Hepatic stellate cell (primary cell): ENCODE measurements at regions not wholly inside any gene's neighbourhood (a gene's known extent, or its start where the extent isn't known, plus 50 kb on each side); places are given as distances from the start of the nearest gene placed in this dataset.
"Not testable (repeated sequence)": the region's sequence is repeated elsewhere in the genome, so short reads cannot be mapped to it uniquely, and the experiment has no call there.

Source experiments
- DNase-seq: peaks from one replicate; pipeline ENCODE4 v3.0.0; 2011; ENCODE audit warnings: low spot score

DNA sequence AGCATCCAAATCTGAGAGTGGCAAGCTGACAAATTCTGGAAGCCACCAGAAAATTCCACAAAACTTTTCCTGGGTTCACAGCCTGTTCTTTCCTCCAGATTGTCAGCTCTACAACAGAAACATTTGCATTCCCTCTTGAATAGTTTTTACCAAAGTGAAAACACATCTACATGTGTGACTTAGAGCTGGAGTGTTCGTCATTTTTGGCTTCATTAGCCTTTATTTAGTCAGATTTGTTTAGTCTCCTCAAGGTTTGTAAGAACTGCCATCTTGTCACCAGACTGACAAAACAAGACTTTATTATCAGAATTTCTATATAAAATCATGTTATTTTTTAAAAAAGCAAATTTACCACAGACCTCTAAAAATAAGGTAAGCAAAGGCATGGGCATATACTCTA is 347.3 kb downstream of the TRIM36 start:
- DNase-seq: no peak

DNA sequence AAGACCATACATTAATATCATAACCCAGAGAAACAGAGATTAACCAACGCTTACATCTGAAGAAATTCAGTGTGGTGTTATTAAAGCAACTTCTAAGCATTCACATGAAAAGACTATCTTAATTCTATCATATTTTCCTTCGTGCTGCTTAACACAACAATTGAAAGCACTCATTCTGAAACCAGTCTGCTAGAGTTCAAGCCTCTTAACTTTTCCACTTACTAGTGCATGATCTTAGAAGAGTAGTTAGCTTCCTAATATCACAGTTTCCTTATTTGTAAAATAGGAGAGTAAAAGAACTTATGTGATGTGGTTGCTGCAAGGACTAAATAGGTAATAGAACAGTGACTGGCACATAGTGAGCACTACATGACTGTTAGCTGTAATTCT is 379.3 kb downstream of the TRIM36 start:
- no peak for DNase-seq

DNA sequence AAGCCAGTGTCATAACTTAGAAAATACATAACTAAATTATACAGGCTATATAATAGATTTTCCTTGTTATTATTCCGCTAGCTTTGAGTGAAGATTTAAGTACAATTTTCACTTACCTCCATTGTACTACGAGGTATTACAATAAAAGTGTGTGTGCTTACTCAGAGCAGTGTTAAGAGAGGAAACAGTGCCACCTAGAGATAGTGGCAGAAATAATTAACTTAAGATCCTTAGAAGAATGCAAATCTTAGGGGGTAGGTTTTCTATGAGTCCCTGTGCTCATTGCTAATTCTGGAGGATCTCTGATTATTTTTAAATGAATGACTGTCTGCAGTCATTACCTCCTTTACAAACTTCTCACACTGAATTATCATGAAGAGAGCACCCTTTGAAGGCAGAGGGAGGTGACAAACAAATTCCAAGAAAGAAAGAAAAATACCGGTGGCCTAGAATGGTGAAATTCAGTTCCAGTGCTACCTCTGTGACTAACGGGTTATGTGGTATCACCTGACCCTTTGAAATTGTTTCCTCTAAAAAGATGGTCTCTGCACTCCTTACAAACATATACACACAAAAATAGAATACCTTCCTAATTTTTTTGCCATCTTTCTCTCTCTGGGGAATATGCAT is 379.8 kb downstream of the TRIM36 start:
- DNase-seq: no peak

DNA sequence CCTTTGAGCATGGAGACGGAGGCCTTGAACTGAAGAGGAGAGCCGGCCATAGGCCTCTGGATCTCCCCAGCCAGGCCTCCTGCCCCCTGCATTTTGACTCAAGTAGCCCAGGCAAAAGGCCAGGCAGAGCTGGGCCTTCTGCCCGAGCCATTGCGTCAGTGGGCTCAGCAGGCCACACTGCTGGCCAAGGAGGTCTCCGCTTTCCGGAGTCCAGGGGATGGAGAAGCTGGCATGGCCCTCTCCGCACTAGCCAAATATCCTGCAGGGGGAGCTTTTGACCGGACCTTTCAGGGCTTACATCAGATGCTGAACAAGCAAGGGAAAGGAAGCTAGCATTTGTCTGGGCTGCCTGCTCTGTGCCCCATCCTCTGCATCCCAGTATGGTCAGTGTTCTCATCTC is 386.8 kb downstream of the TRIM36 start:
- no peak for DNase-seq

DNA sequence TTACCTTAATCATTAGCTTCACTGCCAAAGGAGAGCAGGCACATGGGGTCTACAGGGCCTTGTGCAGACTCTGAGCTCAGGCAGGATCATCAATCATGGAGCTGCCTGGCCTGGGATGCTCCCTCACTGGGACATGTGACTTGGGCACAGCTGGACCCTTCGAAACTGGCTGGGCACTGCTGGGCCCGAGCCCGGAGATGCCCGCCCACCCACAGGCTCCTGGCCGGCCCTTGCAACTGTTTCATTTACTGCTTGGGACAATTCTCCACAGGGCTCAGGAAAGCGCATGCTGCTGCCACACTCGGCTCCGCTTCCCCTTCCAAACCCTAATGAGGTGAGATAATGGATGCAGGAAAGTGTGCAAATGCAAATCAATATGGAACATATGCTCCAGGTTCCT is 387.5 kb downstream of the TRIM36 start:
- no peak for DNase-seq

DNA sequence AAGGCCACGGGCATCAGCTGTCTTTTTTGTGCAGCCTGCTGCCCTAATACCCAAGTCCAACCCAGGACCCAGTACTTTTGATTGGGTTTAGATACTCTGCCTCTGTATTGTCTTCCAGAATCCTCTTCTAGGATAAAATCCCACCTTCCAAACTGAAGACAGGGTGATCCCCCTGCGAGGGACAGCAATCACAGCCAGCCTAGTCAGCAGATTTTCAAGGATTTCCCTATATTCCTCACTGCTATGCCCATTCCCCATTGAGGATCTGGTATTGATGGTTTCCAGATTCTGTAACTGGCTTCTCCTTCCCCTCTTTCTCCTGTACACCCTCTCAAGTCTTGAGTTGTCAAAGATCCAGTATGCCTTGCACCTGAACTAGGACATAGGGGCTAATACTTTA is 389.4 kb downstream of the TRIM36 start:
- no peak for DNase-seq

DNA sequence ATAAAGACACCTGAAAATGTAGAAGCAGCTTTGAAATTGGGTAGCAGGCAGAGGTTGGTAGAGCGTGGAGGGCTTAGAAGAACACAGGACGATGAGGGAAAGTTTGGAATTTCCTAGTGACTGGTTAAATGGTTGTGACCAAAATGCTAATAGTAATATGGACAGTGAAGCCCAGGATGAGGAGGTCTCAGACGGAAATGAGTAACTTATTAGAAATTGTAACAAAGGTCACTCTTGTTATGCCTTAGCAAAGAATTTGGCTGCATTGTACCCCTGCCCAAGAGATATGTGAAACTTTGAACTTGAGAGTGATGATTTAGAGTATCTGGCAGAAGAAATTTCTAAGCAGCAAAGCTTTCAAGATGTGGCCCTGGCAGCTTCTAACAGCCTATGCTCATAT is 382.5 kb downstream of the KCNN2 start:
- no peak for DNase-seq

DNA sequence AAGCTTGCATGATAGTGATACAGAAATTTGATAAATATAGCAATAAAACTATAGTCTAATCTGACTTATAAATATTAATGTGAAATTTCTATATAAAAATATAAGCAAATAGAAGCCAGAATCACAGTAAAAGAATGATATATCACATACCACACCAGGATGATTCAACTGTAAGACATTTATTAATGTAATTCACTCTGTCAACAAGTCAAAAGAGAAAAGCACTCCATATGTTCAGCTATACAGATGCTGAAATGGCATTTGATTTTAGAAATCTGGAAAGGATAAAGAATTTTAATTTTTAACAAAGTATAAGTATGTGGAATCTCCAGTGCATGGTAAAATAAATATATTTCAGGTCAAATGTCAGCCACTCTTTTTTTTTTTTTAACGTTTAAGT is 372.4 kb downstream of the KCNN2 start:
- DNase-seq: no peak

DNA sequence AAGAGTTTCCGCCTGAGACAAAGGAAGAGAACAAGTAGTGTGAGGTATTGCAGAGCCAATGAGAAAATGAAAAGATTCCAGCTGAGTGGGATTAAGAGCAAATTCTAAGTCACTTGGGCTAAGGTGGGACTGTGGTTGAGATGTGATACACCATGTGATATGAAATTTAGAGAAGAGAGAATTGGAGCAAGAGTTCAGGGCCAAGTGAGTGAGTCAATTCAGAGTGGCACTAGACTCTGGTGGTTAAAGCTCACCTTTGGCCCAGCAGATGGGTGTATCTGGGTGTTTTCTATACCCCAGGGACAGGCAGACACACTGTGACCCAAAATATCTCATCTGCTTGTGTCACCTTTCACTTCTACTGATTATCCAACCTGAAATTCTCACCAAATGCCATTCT is 368.1 kb downstream of the KCNN2 start:
- no peak for DNase-seq

DNA sequence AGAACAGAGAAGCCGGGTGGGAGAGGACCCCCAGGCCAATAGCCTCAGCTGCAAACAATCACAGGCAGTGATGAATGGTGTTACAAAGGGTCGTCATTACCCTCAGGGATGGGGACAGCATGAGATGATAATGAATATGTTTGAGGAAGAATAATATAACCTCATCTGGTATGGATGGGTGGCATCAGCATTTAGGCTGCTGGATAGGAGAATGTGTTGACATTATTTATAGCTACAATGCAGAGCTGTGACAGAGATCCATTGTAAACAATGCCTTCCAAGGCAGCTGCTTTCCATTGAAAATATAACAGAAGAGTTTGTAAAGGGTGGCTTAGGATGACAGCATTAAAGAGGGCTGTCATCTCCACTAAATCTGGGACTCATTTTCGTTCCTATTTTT is 365.5 kb downstream of the KCNN2 start:
- DNase-seq: no peak

DNA sequence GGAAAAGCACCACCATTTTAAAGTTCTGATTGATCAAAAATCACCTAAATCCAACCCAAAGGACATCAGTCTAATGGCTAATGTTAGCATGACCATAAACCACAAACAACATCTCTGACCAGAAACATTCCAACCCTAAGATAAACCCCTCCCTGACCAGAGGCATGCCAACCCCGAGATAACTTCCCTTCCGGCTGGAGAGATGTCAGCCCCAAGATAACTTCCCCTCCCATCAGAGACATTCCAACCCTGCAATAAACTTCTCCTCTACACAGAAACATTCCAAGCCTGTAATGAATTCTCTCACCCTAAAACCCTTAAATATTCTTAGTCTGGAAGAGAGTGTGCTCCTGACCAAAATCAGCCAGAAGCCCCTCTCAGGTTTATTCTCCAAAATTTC is 364.3 kb downstream of the KCNN2 start:
- no peak for DNase-seq

DNA sequence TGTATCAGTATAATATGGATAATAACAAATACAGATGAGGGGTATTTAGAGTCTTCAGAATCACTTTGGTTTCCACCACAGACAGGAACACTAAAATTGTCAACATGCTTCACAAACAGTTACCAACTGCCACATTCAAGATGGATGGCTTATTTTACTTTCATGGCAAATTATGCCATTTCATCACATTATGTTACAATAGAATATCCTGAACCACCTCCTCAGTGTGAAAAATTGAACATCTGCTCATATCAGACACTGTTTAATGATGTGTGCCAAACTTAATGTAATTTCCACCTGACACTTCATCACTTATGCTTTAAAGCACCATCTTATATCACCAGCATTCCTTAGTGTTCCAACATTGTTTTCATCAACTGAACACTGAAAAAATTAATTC is 357.4 kb downstream of the KCNN2 start:
- no peak for DNase-seq

DNA sequence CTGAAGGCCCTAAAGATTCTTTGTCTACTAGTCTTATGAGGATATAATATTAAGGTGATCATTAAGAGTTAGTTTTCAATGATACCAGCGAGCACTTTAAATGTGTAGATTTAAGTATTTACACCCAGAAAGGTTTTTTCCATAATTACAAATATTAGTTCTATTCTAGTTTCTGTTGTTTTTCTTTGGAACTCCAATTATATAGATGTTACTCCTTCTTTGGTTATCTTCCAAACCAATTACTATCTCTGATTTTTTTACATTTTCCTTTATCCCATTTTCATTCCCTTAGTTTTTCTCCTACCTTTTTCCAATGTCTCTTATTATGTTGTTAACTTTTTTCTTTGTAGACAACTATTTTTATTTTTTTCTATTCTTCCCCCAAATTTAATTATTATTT is 355.1 kb downstream of the KCNN2 start:
- no peak for DNase-seq

DNA sequence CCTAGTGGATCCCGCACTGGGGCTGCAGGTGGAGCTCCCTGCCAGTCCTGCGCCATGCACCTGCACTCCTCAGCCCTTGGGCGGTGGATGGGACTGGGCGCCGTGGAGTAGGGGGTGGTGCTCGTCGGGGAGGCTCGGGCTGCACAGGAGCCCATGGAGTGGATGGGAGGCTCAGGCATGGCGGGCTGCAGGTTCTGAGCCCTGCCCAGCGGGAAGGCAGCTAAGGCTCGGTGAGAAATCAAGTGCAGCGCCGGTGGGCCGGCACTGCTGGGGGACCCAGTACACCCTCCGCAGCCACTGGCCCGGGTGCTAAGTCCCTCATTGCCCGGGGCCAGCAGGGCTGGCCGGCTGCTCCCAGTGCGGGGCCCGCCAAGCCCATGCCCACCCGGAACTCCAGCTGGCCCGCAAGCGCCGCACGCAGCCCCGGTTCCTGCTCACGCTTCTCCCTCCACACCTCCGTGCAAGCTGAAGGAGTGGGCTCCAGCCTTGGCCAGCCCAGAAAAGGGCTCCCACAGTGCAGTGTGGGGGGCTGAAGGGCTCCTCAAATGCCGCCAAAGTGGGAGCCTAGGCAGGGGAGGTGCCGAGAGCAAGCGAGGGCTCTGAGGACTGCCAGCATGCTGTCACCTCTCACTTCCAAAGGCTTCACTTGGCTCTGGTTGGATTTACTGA is 342.5 kb downstream of the KCNN2 start:
- not testable (repeated sequence) for DNase-seq

DNA sequence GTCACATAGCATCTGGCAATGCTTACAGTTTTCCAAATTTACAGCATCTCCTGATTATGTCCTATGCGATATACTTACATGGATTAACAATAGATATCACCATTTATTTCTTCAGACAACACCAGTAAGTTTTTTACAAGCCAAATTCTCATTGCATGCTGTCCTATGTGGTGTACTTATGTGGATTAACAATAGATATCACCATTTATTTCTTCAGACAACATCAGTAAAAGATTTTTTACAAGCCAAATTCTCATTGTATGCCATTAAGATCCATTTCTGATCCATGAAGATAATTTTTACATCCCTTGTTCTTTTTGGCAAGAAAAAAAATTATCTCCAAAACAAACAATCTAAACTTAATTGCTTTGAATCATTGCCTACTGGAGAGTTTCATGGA is 340.9 kb downstream of the KCNN2 start:
- no peak for DNase-seq

DNA sequence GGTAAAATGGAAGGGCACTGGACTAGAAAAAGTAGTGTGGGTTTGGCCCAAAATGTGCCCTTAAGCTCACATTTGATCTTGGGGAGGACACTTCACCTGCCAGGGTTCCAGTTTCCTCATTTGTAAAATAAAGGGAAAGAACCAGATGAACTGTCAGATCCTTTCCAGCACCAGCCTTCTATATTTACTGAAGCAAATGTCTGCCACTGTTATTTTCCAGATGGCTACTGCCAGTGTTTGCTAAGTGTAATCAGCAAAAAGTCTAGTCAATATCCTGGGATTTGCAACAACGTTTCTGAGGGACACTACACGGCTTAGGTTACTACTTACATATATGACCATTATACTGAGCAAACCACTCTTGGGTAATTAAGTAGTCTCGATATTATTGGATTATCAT is 340.3 kb downstream of the KCNN2 start:
- no peak for DNase-seq

DNA sequence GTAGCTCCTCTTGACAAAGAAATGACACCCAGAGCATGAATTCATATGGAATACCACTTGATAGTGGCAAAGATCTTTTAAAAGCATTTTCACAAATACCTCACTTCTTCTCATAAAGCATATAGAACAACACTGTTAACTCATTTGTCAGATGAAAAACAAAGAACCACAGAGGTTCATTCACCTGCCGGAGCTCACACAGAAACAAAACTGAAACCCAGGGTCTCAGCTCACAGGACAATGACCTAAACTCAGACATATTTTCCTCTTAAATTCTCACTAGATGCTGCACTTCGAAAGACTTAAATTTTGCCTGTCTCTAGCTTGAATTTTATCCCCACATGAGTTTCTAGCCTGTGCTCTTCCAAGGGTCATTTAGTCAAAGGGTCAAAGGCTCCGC is 339.0 kb downstream of the KCNN2 start:
- no peak for DNase-seq

DNA sequence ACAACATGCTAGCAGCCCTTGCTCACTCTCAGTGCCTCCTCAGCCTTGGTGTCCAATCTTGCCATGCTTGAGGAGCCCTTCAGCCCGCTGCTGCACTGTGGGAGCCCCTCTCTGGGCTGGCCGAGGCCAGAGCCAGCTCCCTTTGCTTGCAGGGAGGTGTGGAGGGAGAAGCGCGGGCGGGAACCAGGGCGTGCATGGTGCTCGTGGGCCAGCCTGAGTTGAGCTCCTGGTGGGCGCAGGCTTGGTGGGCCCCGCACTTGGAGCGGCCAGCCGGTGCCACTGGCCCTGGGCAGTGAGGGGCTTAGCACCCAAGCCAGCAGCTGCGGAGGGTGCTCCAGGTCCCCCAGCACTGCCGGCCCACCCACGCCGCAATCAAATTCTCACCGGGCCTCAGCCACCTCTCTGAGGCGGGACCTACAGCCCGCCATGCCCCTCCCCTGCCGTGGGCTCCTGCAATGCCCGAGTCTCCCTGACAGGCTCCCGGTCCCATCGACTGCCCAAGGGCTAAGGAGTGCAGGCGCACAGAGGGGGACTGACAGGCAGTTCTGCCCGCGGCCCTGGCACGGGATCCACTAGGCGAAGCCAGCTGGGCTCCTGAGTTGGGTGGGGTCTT is 333.5 kb downstream of the KCNN2 start:
- no peak for DNase-seq

DNA sequence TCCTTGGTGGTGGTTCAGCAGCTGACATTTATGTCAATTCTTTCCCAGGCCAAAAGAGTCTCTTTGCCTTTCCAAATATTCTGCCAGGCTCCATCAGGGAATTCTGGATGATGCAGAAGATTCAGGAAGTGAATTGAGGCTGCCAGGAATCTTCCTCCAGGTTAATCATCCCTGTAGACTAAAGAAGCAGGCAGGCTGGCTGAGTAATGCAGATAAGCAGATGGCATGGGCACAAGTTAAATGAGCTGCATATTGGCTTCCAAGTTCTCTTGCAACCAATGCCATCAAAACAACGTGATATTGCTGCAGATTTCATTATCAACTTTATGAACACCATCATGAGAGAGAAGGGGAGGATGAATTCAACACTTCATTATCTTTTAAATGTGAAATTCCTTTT is 324.5 kb downstream of the KCNN2 start:
- DNase-seq: no peak

DNA sequence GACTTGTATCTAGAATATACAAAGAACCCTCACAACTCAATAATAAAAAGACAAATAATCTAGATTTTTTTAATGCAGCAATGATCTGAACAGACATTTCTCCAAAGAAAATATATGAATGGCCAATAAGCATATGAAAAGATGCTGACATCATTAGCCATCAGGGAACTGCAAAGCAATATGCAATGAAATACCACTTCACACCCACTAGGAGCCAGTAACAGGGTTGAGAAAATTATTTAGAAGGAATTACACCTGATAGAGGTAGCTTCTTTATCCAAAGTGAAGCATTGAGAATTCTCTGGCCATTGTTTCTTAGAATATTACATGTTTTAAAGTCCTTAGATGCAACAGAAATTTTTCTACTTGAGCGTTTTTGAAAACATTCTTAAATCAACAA is 316.9 kb downstream of the KCNN2 start:
- DNase-seq: no peak

DNA sequence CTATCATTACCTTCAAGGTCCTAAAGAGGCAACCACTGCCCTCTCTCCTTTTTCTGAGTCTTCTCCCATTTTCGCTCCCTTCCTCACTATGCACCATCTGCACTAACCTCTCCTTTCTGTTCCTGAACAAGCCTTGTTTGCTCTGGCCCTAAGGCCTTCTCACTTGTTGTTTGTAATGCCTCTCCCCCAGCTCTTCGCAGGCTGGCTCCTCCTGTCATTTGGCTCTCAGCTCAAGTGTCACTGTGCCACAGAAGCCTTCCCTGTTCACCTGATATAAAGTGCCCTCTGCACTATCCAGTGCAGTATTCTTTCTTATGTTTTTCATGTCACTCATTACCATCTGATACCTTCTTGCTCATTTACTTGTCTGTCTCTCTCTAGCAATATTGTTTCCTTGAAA is 303.7 kb downstream of the KCNN2 start:
- no peak for DNase-seq

DNA sequence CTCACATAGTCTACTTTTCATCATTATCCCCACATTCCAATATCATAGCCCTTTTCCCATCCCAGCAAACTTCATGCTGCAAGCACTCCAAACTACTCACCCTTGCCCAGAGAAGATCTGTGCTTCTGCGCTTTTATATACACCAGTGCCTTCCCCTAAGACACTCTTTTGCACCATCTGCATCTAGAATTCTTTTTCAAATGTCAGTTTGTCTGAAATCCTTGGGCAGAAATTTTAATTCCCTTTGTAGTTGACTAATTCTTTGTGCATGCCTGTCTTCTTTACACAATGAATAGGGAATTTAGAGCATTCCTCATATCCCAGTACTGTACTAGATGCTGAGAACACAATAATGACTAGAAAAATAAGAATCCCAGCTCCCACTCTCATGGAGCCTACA is 298.9 kb downstream of the KCNN2 start:
- DNase-seq: no peak

DNA sequence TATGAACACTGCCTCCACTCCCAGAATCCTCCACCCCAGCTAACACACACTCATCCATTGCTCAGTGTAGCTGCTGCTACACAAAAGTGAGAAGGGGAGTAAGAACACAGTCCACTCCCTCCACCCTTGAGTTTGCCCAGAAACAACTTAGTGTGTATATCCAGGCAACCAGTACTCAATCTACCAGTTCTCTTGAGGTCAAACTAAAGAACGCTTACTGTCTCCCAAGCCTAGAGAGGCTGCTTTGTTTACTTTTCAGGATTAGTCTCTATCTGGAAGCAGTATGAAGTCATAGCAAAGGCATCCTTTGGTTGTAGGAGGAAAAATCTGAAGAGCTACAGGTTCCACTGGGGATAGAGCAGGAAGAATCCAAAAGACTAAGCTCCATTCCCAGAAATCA is 296.3 kb downstream of the KCNN2 start:
- DNase-seq: no peak
